HL-60 (cell line): ENCODE measurements at regions not wholly inside any gene's neighbourhood (a gene's known extent, or its start where the extent isn't known, plus 50 kb on each side); places are given as distances from the start of the nearest gene placed in this dataset.

ENCODE experiments used
- DNase-seq, 2 experiments: peaks; one replicate each; pipeline ENCODE4 v3.0.0-alpha.2; 2010 to 2020; ENCODE audit warnings: low read depth in 1 of 2, low spot score in 1 of 2
- H3K27ac ChIP-seq: fragments of 250-450 bp; sonication (Bioruptor Pico); replicated peaks from 2 replicates; pipeline ENCODE4 v1.5.1; 2020; ENCODE audit warnings: mild to moderate bottlenecking, moderate library complexity
- H3K27me3 ChIP-seq: fragments of 250-450 bp; sonication (Bioruptor Pico); 2 replicates; pipeline ENCODE4 v1.5.1; 2021; ENCODE audit warnings: mild to moderate bottlenecking, moderate library complexity; ENCODE audit not compliant: insufficient read depth, poor library complexity, severe bottlenecking
- H3K4me3 ChIP-seq: replicated peaks from 2 replicates; pipeline ENCODE4 v1.5.1; 2011; ENCODE audit warnings: mild to moderate bottlenecking, control low read depth, low read length; ENCODE audit not compliant: insufficient read depth
- GABPA ChIP-seq: IDR thresholded peaks from 2 replicates; pipeline ENCODE4 v1.6.1; 2012; ENCODE audit warnings: low read depth
- POLR2AphosphoS5 ChIP-seq: IDR thresholded peaks from 2 replicates; pipeline ENCODE4 v1.6.1; 2012; ENCODE audit warnings: low read depth
- SPI1 ChIP-seq: IDR thresholded peaks from 2 replicates; pipeline ENCODE4 v1.6.1; 2012; ENCODE audit warnings: low read depth, mild to moderate bottlenecking, borderline replicate concordance
- TF ChIP-seq, protein P1 (sequence below): IDR thresholded peaks from 2 replicates; pipeline ENCODE4 v1.6.1; 2012; ENCODE audit warnings: low read depth; ENCODE audit not compliant: insufficient replicate concordance
- TF ChIP-seq, protein P2 (sequence below): IDR thresholded peaks from one replicate; pipeline ENCODE4 v1.5.1; 2011; ENCODE audit warnings: low read length, control low read depth, inconsistent platforms; ENCODE audit not compliant: insufficient read depth

DNA sequence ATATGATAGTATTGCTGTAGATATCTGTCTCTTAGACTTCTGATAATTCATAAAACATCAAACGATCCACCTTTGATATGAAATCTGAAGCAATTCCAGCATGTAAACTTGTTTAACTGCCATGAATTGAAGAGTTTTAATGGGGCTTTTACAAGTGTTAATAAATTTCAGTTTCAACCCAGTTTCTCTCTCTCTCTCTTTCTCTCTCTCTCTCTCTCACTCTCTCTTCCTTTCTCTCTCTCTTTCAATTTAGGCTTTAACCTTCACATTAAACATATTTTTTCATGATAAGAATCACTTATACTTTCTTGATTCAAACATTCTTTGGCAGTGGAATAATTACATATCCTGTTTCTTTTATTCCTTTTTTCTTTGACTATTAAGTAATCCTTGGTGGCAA lies 296.1 kb downstream of the EPHA4 start:
- TF ChIP-seq SPI1 (no peak), GABPA (no peak), POLR2AphosphoS5 (no peak)
- TF ChIP-seq, protein P1, sequence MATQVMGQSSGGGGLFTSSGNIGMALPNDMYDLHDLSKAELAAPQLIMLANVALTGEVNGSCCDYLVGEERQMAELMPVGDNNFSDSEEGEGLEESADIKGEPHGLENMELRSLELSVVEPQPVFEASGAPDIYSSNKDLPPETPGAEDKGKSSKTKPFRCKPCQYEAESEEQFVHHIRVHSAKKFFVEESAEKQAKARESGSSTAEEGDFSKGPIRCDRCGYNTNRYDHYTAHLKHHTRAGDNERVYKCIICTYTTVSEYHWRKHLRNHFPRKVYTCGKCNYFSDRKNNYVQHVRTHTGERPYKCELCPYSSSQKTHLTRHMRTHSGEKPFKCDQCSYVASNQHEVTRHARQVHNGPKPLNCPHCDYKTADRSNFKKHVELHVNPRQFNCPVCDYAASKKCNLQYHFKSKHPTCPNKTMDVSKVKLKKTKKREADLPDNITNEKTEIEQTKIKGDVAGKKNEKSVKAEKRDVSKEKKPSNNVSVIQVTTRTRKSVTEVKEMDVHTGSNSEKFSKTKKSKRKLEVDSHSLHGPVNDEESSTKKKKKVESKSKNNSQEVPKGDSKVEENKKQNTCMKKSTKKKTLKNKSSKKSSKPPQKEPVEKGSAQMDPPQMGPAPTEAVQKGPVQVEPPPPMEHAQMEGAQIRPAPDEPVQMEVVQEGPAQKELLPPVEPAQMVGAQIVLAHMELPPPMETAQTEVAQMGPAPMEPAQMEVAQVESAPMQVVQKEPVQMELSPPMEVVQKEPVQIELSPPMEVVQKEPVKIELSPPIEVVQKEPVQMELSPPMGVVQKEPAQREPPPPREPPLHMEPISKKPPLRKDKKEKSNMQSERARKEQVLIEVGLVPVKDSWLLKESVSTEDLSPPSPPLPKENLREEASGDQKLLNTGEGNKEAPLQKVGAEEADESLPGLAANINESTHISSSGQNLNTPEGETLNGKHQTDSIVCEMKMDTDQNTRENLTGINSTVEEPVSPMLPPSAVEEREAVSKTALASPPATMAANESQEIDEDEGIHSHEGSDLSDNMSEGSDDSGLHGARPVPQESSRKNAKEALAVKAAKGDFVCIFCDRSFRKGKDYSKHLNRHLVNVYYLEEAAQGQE = no peak
- TF ChIP-seq, protein P2, sequence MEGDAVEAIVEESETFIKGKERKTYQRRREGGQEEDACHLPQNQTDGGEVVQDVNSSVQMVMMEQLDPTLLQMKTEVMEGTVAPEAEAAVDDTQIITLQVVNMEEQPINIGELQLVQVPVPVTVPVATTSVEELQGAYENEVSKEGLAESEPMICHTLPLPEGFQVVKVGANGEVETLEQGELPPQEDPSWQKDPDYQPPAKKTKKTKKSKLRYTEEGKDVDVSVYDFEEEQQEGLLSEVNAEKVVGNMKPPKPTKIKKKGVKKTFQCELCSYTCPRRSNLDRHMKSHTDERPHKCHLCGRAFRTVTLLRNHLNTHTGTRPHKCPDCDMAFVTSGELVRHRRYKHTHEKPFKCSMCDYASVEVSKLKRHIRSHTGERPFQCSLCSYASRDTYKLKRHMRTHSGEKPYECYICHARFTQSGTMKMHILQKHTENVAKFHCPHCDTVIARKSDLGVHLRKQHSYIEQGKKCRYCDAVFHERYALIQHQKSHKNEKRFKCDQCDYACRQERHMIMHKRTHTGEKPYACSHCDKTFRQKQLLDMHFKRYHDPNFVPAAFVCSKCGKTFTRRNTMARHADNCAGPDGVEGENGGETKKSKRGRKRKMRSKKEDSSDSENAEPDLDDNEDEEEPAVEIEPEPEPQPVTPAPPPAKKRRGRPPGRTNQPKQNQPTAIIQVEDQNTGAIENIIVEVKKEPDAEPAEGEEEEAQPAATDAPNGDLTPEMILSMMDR = no peak
- Histone ChIP-seq H3K27ac (no peak overlapping the region), H3K27me3 (no peaks in the 10 kb centered on the region), H3K4me3 (no peak overlapping the region)
- no peak for DNase-seq

DNA sequence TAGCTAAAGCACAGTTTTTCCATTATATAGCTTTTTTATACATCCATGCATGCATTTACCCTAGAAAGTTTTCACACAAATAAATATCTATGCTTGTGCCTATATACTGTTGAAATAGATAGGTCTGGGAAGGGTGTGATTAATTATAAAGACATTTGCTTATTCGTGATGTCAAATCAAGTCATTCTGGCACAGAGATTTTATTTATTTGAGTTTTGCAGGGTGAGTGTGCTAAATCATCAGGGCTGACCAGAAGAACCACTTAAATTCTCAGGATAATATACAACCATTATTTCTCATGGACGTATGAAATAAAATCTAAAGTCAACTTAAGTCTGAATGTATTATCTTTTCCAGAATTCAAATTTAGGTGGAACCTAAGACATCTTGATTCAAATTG lies 295.5 kb downstream of the EPHA4 start:
- no peak overlapping the region for H3K27ac ChIP-seq
- H3K27me3 ChIP-seq = no peaks in the 10 kb centered on the region
- no peak for DNase-seq
- no peak overlapping the region for H3K4me3 ChIP-seq
- TF ChIP-seq SPI1 (no peak), GABPA (no peak), POLR2AphosphoS5 (no peak)
- TF ChIP-seq, protein P1 = no peak

DNA sequence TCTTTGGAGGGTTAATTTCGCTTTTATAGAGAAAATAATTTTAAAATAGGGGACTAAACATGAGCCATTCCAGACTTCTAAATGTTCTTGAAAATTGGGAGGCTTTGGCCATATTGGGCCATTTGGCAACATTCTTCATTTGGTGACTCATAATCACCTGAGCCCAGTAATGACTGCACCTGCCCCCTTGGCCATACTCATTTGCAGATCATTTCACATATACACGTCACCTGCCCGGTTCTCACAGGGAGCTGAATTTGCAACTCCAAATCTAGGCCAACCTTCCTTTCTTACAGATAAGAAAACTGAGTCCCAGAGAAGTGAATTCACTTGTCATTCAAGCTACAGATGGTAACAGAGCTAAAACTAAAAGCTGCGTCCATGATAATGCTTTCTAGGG lies 289.7 kb downstream of the EPHA4 start:
- TF ChIP-seq POLR2AphosphoS5 (no peak), SPI1 (no peak), GABPA (no peak)
- TF ChIP-seq, protein P1 = no peak
- TF ChIP-seq, protein P2 = no peak
- Histone ChIP-seq H3K4me3 (no peak overlapping the region), H3K27ac (no peak overlapping the region), H3K27me3 (no peaks in the 10 kb centered on the region)
- no peak for DNase-seq
